ENCODE measurements at regions not wholly inside any gene's neighbourhood (a gene's known extent, or its start where the extent isn't known, plus 50 kb on each side); places are given as distances from the start of the nearest gene placed in this dataset.

DNA sequence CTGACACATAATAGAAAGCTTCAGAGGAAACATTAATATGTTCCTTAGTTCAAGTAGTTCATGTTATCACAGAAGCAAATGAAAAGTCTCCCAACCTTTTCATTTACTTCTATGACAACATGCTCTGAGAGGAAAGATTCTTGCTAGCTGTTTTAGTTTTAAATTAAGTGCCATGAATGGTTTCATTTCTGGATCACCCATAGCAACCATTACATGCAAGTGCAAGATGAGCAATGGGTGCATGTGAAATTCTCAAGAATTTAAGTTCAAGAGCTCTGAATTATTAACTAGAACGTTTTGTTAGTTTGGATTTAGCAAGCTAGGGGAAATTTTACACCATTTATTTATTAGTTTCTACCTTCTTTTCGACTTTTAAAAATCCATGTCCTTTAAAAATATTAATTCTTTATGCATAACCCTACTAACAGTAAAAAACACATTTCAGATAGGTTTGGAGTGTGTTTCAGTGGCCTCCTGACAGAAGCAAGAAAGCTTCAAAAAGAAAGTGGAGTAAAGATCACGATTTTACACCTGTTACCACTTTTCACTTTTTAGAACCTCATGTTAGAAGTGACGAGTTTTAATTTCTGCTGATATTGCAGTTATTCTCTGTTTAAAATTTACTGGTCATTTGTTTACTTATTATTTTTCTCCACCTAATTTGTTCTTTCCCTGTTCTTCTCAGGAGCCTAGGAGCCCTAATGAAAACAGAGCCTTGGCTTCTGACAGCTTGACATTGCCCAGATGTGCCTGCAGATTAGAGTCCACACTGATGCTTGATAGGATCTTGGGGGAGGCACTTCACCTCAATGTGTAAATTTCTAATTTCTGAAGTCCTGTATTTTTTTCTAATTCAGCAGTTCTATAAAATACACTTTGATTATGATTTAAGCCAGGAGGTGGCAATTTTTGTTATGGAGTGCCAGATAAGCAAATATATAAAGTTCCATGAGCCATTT is 995.3 kb upstream of the PHF14 start:
- TF ChIP-seq, protein P1, sequence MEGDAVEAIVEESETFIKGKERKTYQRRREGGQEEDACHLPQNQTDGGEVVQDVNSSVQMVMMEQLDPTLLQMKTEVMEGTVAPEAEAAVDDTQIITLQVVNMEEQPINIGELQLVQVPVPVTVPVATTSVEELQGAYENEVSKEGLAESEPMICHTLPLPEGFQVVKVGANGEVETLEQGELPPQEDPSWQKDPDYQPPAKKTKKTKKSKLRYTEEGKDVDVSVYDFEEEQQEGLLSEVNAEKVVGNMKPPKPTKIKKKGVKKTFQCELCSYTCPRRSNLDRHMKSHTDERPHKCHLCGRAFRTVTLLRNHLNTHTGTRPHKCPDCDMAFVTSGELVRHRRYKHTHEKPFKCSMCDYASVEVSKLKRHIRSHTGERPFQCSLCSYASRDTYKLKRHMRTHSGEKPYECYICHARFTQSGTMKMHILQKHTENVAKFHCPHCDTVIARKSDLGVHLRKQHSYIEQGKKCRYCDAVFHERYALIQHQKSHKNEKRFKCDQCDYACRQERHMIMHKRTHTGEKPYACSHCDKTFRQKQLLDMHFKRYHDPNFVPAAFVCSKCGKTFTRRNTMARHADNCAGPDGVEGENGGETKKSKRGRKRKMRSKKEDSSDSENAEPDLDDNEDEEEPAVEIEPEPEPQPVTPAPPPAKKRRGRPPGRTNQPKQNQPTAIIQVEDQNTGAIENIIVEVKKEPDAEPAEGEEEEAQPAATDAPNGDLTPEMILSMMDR (IDR thresholded peaks at IDR 0.05) = no peak
- TF ChIP-seq POLR2A (IDR thresholded peaks at IDR 0.05) (no peak), POLR2AphosphoS5 (IDR thresholded peaks at IDR 0.05) (no peak), EP300 (IDR thresholded peaks at IDR 0.05) (no peak)

All from upper lobe of left lung (tissue), 4 donors.